Breast epithelium (tissue), 4 donors: ENCODE measurements at regions not wholly inside any gene's neighbourhood (a gene's known extent, or its start where the extent isn't known, plus 50 kb on each side); places are given as distances from the start of the nearest gene placed in this dataset.
"Not testable (repeated sequence)": the region's sequence is repeated elsewhere in the genome, so short reads cannot be mapped to it uniquely, and the experiment has no call there.

ENCODE experiments used
- DNase-seq, 2 donors: peaks; one replicate each; pipeline ENCODE4 v3.0.0-alpha.2; 2019; ENCODE audit warnings: low spot score in 2 of 2
- H3K27ac ChIP-seq, 2 donors: fragments of 200-600 bp; sonication (generic) in 1 of 2; one replicate each; pipeline ENCODE4 v1.5.1; 2016 to 2019; ENCODE audit warnings: mild to moderate bottlenecking in 1 of 2
- H3K27me3 ChIP-seq, 2 donors: fragments of 200-600 bp; sonication (generic) in 1 of 2; one replicate each; pipeline versions ENCODE4 v1.5.1 to v1.6.0; 2017 to 2019; ENCODE audit warnings: control low read depth in 1 of 2, mild to moderate bottlenecking in 1 of 2
- H3K36me3 ChIP-seq: fragments of 200-600 bp; one replicate; pipeline ENCODE4 v1.5.1; 2019
- H3K4me1 ChIP-seq, 2 donors: fragments of 200-600 bp; sonication (generic); one replicate each; pipeline ENCODE4 v1.5.1; 2016 to 2019; ENCODE audit warnings: control low read depth in 1 of 2
- H3K4me3 ChIP-seq, 3 donors: fragments of 200-600 bp; sonication (generic); 1 replicate in 2 of 3; 2 replicates in 1 of 3; pipeline ENCODE4 v1.5.1; 2016 to 2019; ENCODE audit warnings: mild to moderate bottlenecking in 3 of 3, moderate library complexity in 2 of 3
- H3K9me3 ChIP-seq, 2 donors: fragments of 200-600 bp; sonication (generic) in 1 of 2; one replicate each; pipeline ENCODE4 v1.5.1; 2016 to 2019; ENCODE audit warnings: control low read depth in 1 of 2
- CTCF ChIP-seq, 3 donors: fragments of 450-650 bp; IDR thresholded peaks; one replicate each; pipeline ENCODE4 v1.5.1; 2016 to 2017; ENCODE audit warnings: antibody characterized with exemption in 3 of 3, mild to moderate bottlenecking in 3 of 3, moderate library complexity in 3 of 3
- POLR2A ChIP-seq: fragments of 450-650 bp; IDR thresholded peaks from one replicate; pipeline ENCODE4 v1.6.1; 2016; ENCODE audit warnings: antibody characterized with exemption, mild to moderate bottlenecking, moderate library complexity
- POLR2AphosphoS5 ChIP-seq, 3 donors: sonication (generic); formaldehyde crosslinking; IDR thresholded peaks; one replicate each; pipeline ENCODE4 v1.6.1; 2017; ENCODE audit warnings: antibody characterized with exemption in 3 of 3
- intact Hi-C: fragments of 100-400 bp; cut with DNase I; formaldehyde crosslinking; loops from one replicate; pipeline ENCODE4 v1.15.1; 2023; ENCODE audit warnings: low total_unique reads

GRCh38 chrX:103428525-103428924, 52.2 kb downstream of the BEX3 start:
- H3K4me1 ChIP-seq, result no peaks in the 10 kb centered on the region
- intact Hi-C loops, result no loop called here
- H3K36me3 ChIP-seq, result no peaks in the 10 kb centered on the region
- peaks cover 0 to 41% of the 10 kb centered on the region in 2 donors for H3K27me3 ChIP-seq
- no peak overlapping the region for H3K27ac ChIP-seq
- H3K4me3 ChIP-seq, result no peak overlapping the region
- no peaks in the 10 kb centered on the region for H3K9me3 ChIP-seq
- no peak for DNase-seq
- TF ChIP-seq POLR2A, result no peak
- no peak for TF ChIP-seq POLR2AphosphoS5 (IDR thresholded peaks at IDR 0.05)
- no peak for TF ChIP-seq CTCF (IDR thresholded peaks at IDR 0.05)

GRCh38 chrX:103429026-103429425, 52.7 kb downstream of the BEX3 start:
- H3K4me3 ChIP-seq, H3K4me1 ChIP-seq, H3K9me3 ChIP-seq, H3K27ac ChIP-seq, intact Hi-C loops, H3K36me3 ChIP-seq, DNase-seq: not testable (repeated sequence)
- H3K27me3 ChIP-seq, result peaks cover 0 to 36% of the 10 kb centered on the region in 2 donors

- Histone ChIP-seq H3K36me3 (no peaks in the 10 kb centered on the region), H3K27ac (no peak overlapping the region), H3K4me3 (no peak overlapping the region), H3K4me1 (no peaks in the 10 kb centered on the region), H3K9me3 (no peaks in the 10 kb centered on the region), H3K27me3 (peaks cover 0 to 22% of the 10 kb centered on the region in 2 donors)
- no peak for TF ChIP-seq CTCF (IDR thresholded peaks at IDR 0.05)
- no peak for TF ChIP-seq POLR2AphosphoS5 (IDR thresholded peaks at IDR 0.05)
- TF ChIP-seq POLR2A, result no peak
- intact Hi-C loops, result no loop called here
- no peak for DNase-seq
Measured at GRCh38 chrX:103431316-103431715, 55.0 kb downstream of the BEX3 start.

GRCh38 chrX:103432841-103433240, 56.5 kb downstream of the BEX3 start:
- DNase-seq, H3K4me1 ChIP-seq, intact Hi-C loops, H3K4me3 ChIP-seq, H3K9me3 ChIP-seq, H3K36me3 ChIP-seq, H3K27ac ChIP-seq: not testable (repeated sequence)
- peaks cover 0 to 18% of the 10 kb centered on the region in 2 donors for H3K27me3 ChIP-seq

GRCh38 chrX:103437147-103437873, 61.0 kb downstream of the BEX3 start:
- H3K4me1 ChIP-seq, result no peaks in the 10 kb centered on the region
- TF ChIP-seq POLR2AphosphoS5 (IDR thresholded peaks at IDR 0.05), result no peak
- TF ChIP-seq CTCF (IDR thresholded peaks at IDR 0.05), result no peak
- TF ChIP-seq POLR2A, result no peak

GRCh38 chrX:103439161-103439560, 62.8 kb downstream of the BEX3 start:
- H3K4me3 ChIP-seq, result no peak overlapping the region
- TF ChIP-seq POLR2AphosphoS5 (IDR thresholded peaks at IDR 0.05) (no peak), POLR2A (no peak), CTCF (IDR thresholded peaks at IDR 0.05) (no peak)
- H3K27me3 ChIP-seq, result peaks cover 0 to 31% of the 10 kb centered on the region in 2 donors
- H3K27ac ChIP-seq, result no peak overlapping the region
- intact Hi-C loops, result no loop called here
- H3K9me3 ChIP-seq, result no peaks in the 10 kb centered on the region
- H3K36me3 ChIP-seq, result no peaks in the 10 kb centered on the region
- no peak for DNase-seq
- no peaks in the 10 kb centered on the region for H3K4me1 ChIP-seq

More at GRCh38 chrX:103437147-103437873, 61.0 kb downstream of the BEX3 start:
- intact Hi-C loops, result no loop called here
- Histone ChIP-seq H3K9me3 (no peaks in the 10 kb centered on the region), H3K4me3 (no peak overlapping the region), H3K27me3 (peaks cover 0 to 25% of the 10 kb centered on the region in 2 donors), H3K27ac (no peak overlapping the region), H3K36me3 (no peaks in the 10 kb centered on the region)
- no peak for DNase-seq
